ENCODE measurements at regions not wholly inside any gene's neighbourhood (a gene's known extent, or its start where the extent isn't known, plus 50 kb on each side); places are given as distances from the start of the nearest gene placed in this dataset.

GRCh38 chr21:27158967-27159366, 192.1 kb upstream of the ADAMTS5 start:
- ChIA-PET POLR2A (no interaction called here), CTCF (interaction anchor here (0.8 kb wide), 1 partner anchor 9 kb away, joined by 3 read pairs; no protein-coding TSS in a partner anchor)

GRCh38 chr21:27157097-27157496, 190.2 kb upstream of the ADAMTS5 start:
- CTCF ChIA-PET = no interaction called here
- DNase-seq (ENCODE audit: extremely low spot score) = no peak

More at GRCh38 chr21:27158967-27159366, 192.1 kb upstream of the ADAMTS5 start:
- no peak for TF ChIP-seq CTCF (IDR thresholded peaks at IDR 0.05; ENCODE audit: control extremely low read depth, extremely low read depth, low read depth, missing control alignments)
- DNase-seq (ENCODE audit: extremely low spot score) = no peak

GRCh38 chr21:27156666-27157065, 189.8 kb upstream of the ADAMTS5 start:
- no peak for TF ChIP-seq CTCF (IDR thresholded peaks at IDR 0.05; ENCODE audit: control extremely low read depth, extremely low read depth, low read depth, missing control alignments)
- no peak for DNase-seq (ENCODE audit: extremely low spot score)
- CTCF ChIA-PET = no interaction called here
- POLR2A ChIA-PET = no interaction called here

More at GRCh38 chr21:27157097-27157496, 190.2 kb upstream of the ADAMTS5 start:
- TF ChIP-seq CTCF (IDR thresholded peaks at IDR 0.05; ENCODE audit: control extremely low read depth, extremely low read depth, low read depth, missing control alignments) = no peak
- POLR2A ChIA-PET = no interaction called here

GRCh38 chr21:27155130-27155500, 188.2 kb upstream of the ADAMTS5 start:
- POLR2A ChIA-PET = no interaction called here
- DNase-seq (ENCODE audit: extremely low spot score) = no peak
- TF ChIP-seq CTCF (IDR thresholded peaks at IDR 0.05; ENCODE audit: control extremely low read depth, extremely low read depth, low read depth, missing control alignments) = no peak
- CTCF ChIA-PET = no interaction called here

- TF ChIP-seq CTCF (IDR thresholded peaks at IDR 0.05; ENCODE audit: control extremely low read depth, extremely low read depth, low read depth, missing control alignments) = no peak
- CTCF ChIA-PET = no interaction called here
Measured at GRCh38 chr21:27154451-27155129, 187.7 kb upstream of the ADAMTS5 start.

GRCh38 chr21:27152996-27153395, 186.1 kb upstream of the ADAMTS5 start:
- no peak for TF ChIP-seq CTCF (IDR thresholded peaks at IDR 0.05; ENCODE audit: control extremely low read depth, extremely low read depth, low read depth, missing control alignments)
- POLR2A ChIA-PET = no interaction called here
- CTCF ChIA-PET = no interaction called here
- DNase-seq (ENCODE audit: extremely low spot score) = no peak

More at GRCh38 chr21:27154451-27155129, 187.7 kb upstream of the ADAMTS5 start:
- DNase-seq (ENCODE audit: extremely low spot score) = no peak
- POLR2A ChIA-PET = no interaction called here
